HL-60 (cell line): ENCODE measurements at regions not wholly inside any gene's neighbourhood (a gene's known extent, or its start where the extent isn't known, plus 50 kb on each side); places are given as distances from the start of the nearest gene placed in this dataset.

Source experiments
- DNase-seq, 2 experiments: peaks; one replicate each; pipeline ENCODE4 v3.0.0-alpha.2; 2010 to 2020; ENCODE audit warnings: low read depth in 1 of 2, low spot score in 1 of 2
- H3K27ac ChIP-seq: fragments of 250-450 bp; sonication (Bioruptor Pico); replicated peaks from 2 replicates; pipeline ENCODE4 v1.5.1; 2020; ENCODE audit warnings: mild to moderate bottlenecking, moderate library complexity
- H3K27me3 ChIP-seq: fragments of 250-450 bp; sonication (Bioruptor Pico); 2 replicates; pipeline ENCODE4 v1.5.1; 2021; ENCODE audit warnings: mild to moderate bottlenecking, moderate library complexity; ENCODE audit not compliant: insufficient read depth, poor library complexity, severe bottlenecking
- H3K4me3 ChIP-seq: replicated peaks from 2 replicates; pipeline ENCODE4 v1.5.1; 2011; ENCODE audit warnings: mild to moderate bottlenecking, control low read depth, low read length; ENCODE audit not compliant: insufficient read depth
- GABPA ChIP-seq: IDR thresholded peaks from 2 replicates; pipeline ENCODE4 v1.6.1; 2012; ENCODE audit warnings: low read depth
- POLR2AphosphoS5 ChIP-seq: IDR thresholded peaks from 2 replicates; pipeline ENCODE4 v1.6.1; 2012; ENCODE audit warnings: low read depth
- SPI1 ChIP-seq: IDR thresholded peaks from 2 replicates; pipeline ENCODE4 v1.6.1; 2012; ENCODE audit warnings: low read depth, mild to moderate bottlenecking, borderline replicate concordance
- TF ChIP-seq, protein P1 (sequence below): IDR thresholded peaks from one replicate; pipeline ENCODE4 v1.5.1; 2011; ENCODE audit warnings: low read length, control low read depth, inconsistent platforms; ENCODE audit not compliant: insufficient read depth
- TF ChIP-seq, protein P2 (sequence below): IDR thresholded peaks from 2 replicates; pipeline ENCODE4 v1.6.1; 2012; ENCODE audit warnings: low read depth; ENCODE audit not compliant: insufficient replicate concordance

DNA sequence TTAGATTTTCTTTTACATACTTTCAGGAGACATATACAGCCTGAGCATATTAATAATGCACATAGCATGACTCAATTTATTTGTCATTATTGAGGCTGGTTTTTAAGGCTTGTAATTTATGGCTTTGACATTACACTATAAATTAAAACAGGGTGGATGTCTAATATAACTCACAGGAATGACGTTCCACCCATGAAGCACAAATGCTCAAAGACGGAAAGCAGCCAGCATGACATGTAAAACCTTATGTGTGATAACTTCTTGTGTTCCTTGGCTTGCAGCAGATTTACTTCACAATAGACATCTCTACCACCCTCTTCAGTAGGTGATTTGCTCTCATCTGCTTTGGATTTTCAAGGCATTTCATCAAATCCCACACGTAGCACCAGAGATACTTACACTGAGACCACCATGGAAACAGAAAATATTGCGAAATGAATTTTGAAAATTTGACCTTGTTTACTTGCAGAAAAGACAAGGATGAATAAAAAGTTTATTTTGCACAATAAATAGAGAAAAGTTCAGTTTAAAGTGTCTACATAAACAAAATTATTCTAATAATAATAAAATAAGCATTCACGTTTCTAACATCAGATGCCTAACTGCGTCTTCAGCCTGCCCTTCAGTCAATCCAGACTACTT lies 64.7 kb upstream of the BTC start:
- H3K4me3 ChIP-seq, result no peak overlapping the region
- no peak overlapping the region for H3K27ac ChIP-seq
- TF ChIP-seq, protein P1, sequence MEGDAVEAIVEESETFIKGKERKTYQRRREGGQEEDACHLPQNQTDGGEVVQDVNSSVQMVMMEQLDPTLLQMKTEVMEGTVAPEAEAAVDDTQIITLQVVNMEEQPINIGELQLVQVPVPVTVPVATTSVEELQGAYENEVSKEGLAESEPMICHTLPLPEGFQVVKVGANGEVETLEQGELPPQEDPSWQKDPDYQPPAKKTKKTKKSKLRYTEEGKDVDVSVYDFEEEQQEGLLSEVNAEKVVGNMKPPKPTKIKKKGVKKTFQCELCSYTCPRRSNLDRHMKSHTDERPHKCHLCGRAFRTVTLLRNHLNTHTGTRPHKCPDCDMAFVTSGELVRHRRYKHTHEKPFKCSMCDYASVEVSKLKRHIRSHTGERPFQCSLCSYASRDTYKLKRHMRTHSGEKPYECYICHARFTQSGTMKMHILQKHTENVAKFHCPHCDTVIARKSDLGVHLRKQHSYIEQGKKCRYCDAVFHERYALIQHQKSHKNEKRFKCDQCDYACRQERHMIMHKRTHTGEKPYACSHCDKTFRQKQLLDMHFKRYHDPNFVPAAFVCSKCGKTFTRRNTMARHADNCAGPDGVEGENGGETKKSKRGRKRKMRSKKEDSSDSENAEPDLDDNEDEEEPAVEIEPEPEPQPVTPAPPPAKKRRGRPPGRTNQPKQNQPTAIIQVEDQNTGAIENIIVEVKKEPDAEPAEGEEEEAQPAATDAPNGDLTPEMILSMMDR, result no peak
- TF ChIP-seq SPI1 (no peak), GABPA (no peak), POLR2AphosphoS5 (no peak)
- TF ChIP-seq, protein P2, sequence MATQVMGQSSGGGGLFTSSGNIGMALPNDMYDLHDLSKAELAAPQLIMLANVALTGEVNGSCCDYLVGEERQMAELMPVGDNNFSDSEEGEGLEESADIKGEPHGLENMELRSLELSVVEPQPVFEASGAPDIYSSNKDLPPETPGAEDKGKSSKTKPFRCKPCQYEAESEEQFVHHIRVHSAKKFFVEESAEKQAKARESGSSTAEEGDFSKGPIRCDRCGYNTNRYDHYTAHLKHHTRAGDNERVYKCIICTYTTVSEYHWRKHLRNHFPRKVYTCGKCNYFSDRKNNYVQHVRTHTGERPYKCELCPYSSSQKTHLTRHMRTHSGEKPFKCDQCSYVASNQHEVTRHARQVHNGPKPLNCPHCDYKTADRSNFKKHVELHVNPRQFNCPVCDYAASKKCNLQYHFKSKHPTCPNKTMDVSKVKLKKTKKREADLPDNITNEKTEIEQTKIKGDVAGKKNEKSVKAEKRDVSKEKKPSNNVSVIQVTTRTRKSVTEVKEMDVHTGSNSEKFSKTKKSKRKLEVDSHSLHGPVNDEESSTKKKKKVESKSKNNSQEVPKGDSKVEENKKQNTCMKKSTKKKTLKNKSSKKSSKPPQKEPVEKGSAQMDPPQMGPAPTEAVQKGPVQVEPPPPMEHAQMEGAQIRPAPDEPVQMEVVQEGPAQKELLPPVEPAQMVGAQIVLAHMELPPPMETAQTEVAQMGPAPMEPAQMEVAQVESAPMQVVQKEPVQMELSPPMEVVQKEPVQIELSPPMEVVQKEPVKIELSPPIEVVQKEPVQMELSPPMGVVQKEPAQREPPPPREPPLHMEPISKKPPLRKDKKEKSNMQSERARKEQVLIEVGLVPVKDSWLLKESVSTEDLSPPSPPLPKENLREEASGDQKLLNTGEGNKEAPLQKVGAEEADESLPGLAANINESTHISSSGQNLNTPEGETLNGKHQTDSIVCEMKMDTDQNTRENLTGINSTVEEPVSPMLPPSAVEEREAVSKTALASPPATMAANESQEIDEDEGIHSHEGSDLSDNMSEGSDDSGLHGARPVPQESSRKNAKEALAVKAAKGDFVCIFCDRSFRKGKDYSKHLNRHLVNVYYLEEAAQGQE, result no peak
- no peaks in the 10 kb centered on the region for H3K27me3 ChIP-seq
- DNase-seq, result no peak

DNA sequence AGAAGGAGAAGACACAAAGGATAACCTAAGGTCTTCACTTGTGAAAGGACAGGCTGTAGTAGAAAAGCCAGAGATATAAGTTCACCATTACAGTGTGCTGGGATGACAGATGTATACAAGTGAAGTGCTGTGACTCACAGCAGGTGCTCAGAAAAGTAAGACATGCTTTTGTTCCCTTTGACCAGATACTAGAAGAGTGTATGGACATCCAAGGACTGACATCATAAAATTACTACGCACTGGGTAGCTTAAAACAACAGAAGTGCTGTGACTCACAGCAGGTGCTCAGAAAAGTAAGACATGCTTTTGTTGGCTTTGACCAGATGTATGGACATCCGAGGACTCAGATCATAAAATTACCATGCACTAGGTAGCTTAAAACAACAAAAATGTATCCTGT lies 61.6 kb upstream of the BTC start:
- Histone ChIP-seq H3K27me3 (no peaks in the 10 kb centered on the region), H3K4me3 (no peak overlapping the region), H3K27ac (no peak overlapping the region)
- TF ChIP-seq POLR2AphosphoS5, result no peak
- TF ChIP-seq GABPA, result no peak
- TF ChIP-seq, protein P2, result no peak
- TF ChIP-seq, protein P1, result no peak
- no peak for TF ChIP-seq SPI1
- DNase-seq, result no peak

DNA sequence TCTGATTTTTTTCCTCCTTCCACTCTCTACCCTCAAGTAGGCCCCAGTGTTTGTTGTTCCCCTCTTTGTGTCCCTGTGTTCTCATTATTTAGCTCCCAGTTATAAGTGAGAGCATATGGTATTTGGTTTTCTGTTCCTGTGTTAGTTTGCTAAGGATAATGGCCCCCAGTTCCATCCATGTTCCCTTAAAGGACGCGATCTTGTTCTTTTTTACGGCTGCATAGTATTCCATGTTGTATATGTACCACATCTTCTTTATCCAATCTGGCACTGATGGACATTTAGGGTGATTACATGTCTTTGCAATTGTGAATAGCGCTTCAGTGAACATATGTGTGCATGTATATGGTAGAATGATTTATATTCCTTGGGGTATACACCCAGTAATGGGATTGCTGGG lies 54.5 kb upstream of the BTC start:
- Histone ChIP-seq H3K4me3 (no peak overlapping the region), H3K27me3 (peaks cover 3% of the 10 kb centered on the region), H3K27ac (no peak overlapping the region)
- no peak for DNase-seq
- TF ChIP-seq POLR2AphosphoS5 (no peak), GABPA (no peak), SPI1 (no peak)
- TF ChIP-seq, protein P1, result no peak
- TF ChIP-seq, protein P2, result no peak
